Keratinocyte (primary cell): ENCODE measurements at regions not wholly inside any gene's neighbourhood (a gene's known extent, or its start where the extent isn't known, plus 50 kb on each side); places are given as distances from the start of the nearest gene placed in this dataset.

Experiments
- EZH2 ChIP-seq: IDR thresholded peaks from one replicate; pipeline ENCODE4 v1.6.1; 2012; ENCODE audit warnings: inconsistent platforms, mild to moderate bottlenecking, low read length, moderate library complexity
- TF ChIP-seq, protein P1 (sequence below), 3 experiments: IDR thresholded peaks in 1 of 3; conservative IDR thresholded peaks in 1 of 3; optimal IDR thresholded peaks in 1 of 3; 2 replicates in 2 of 3; 3 replicates in 1 of 3; pipeline versions ENCODE3 to v1.5.1; 2011; ENCODE audit warnings: low read length in 3 of 3, mild to moderate bottlenecking in 3 of 3, moderate library complexity in 2 of 3, control low read depth in 1 of 3, inconsistent platforms in 1 of 3; ENCODE audit not compliant: insufficient read depth in 2 of 3; ENCODE audit errors: extremely low read depth in 1 of 3

- TF ChIP-seq, protein P1, sequence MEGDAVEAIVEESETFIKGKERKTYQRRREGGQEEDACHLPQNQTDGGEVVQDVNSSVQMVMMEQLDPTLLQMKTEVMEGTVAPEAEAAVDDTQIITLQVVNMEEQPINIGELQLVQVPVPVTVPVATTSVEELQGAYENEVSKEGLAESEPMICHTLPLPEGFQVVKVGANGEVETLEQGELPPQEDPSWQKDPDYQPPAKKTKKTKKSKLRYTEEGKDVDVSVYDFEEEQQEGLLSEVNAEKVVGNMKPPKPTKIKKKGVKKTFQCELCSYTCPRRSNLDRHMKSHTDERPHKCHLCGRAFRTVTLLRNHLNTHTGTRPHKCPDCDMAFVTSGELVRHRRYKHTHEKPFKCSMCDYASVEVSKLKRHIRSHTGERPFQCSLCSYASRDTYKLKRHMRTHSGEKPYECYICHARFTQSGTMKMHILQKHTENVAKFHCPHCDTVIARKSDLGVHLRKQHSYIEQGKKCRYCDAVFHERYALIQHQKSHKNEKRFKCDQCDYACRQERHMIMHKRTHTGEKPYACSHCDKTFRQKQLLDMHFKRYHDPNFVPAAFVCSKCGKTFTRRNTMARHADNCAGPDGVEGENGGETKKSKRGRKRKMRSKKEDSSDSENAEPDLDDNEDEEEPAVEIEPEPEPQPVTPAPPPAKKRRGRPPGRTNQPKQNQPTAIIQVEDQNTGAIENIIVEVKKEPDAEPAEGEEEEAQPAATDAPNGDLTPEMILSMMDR (optimal IDR thresholded peaks at IDR 0.05 in 1 of 3, IDR thresholded peaks at IDR 0.05 in 1 of 3, conservative IDR thresholded peaks at IDR 0.05 in 1 of 3; ENCODE audit: extremely low read depth in 1 of 3, insufficient read depth in 2 of 3, low read length in 3 of 3): no peak
- no peak for TF ChIP-seq EZH2
These were observed 273.0 kb downstream of the TFAP2A start for GRCh38 chr6:10141746-10142443.
